Neuronal stem cell (in vitro differentiated cells): ENCODE measurements at regions not wholly inside any gene's neighbourhood (a gene's known extent, or its start where the extent isn't known, plus 50 kb on each side); places are given as distances from the start of the nearest gene placed in this dataset.

ENCODE experiments used
- DNase-seq: peaks from one replicate; pipeline ENCODE4 v3.0.0-alpha.2; 2013; ENCODE audit warnings: low spot score
- H2AFZ ChIP-seq: one replicate; pipeline ENCODE4 v1.6.1; 2013; ENCODE audit warnings: mild to moderate bottlenecking, low read length, inconsistent platforms
- H2AK5ac ChIP-seq: 2 replicates; pipeline ENCODE4 v1.6.1; 2013; ENCODE audit warnings: low read depth, mild to moderate bottlenecking, inconsistent platforms, low read length, moderate library complexity, mixed read lengths
- H2BK120ac ChIP-seq: 2 replicates; pipeline ENCODE4 v1.6.1; 2013; ENCODE audit warnings: low read depth, mild to moderate bottlenecking, inconsistent platforms, low read length, moderate library complexity, mixed read lengths
- H2BK12ac ChIP-seq: one replicate; pipeline ENCODE4 v1.6.1; 2013; ENCODE audit warnings: low read length, inconsistent platforms
- H2BK15ac ChIP-seq: 2 replicates; pipeline ENCODE4 v1.6.1; 2013; ENCODE audit warnings: mild to moderate bottlenecking, low read length, inconsistent platforms, mixed read lengths
- H2BK5ac ChIP-seq: one replicate; pipeline ENCODE4 v1.6.1; 2013; ENCODE audit warnings: inconsistent platforms, mild to moderate bottlenecking, low read length, moderate library complexity
- H3K14ac ChIP-seq: one replicate; pipeline ENCODE4 v1.6.1; 2013; ENCODE audit warnings: low read length, inconsistent platforms
- H3K18ac ChIP-seq: 2 replicates; pipeline ENCODE4 v1.6.1; 2013; ENCODE audit warnings: low read length, inconsistent platforms
- H3K23ac ChIP-seq: 2 replicates; pipeline ENCODE4 v1.6.1; 2013; ENCODE audit warnings: low read depth, mild to moderate bottlenecking, mixed read lengths, low read length, inconsistent platforms; ENCODE audit not compliant: poor library complexity
- H3K27ac ChIP-seq: replicated peaks from 3 replicates; pipeline ENCODE4 v1.5.1; 2013; ENCODE audit warnings: low read length, inconsistent platforms
- H3K27me3 ChIP-seq, 3 experiments: 2 replicates each; pipeline ENCODE4 v1.6.1; 2013; ENCODE audit warnings: low read length in 3 of 3, mild to moderate bottlenecking in 2 of 3, inconsistent platforms in 1 of 3, low read depth in 1 of 3, mixed read lengths in 1 of 3, moderate library complexity in 1 of 3; ENCODE audit not compliant: control insufficient read depth in 3 of 3, insufficient read depth in 3 of 3
- H3K36me3 ChIP-seq, 2 donors: replicated peaks in 1 of 2; 2 replicates each; pipeline ENCODE4 v1.6.1; 2013; ENCODE audit warnings: low read length in 2 of 2; ENCODE audit not compliant: control insufficient read depth in 2 of 2, insufficient read depth in 2 of 2
- H3K4ac ChIP-seq: 2 replicates; pipeline ENCODE4 v1.6.1; 2013; ENCODE audit warnings: inconsistent platforms, mild to moderate bottlenecking, low read length, moderate library complexity
- H3K4me1 ChIP-seq, 2 donors: 1 replicate in 1 of 2; 2 replicates in 1 of 2; pipeline ENCODE4 v1.6.1; 2013; ENCODE audit warnings: low read length in 2 of 2, low read depth in 1 of 2; ENCODE audit not compliant: control insufficient read depth in 2 of 2, insufficient read depth in 1 of 2
- H3K4me2 ChIP-seq: one replicate; pipeline ENCODE4 v1.6.1; 2013; ENCODE audit warnings: mild to moderate bottlenecking, low read length, inconsistent platforms; ENCODE audit not compliant: insufficient read depth, poor library complexity, severe bottlenecking
- H3K4me3 ChIP-seq, 2 donors: 2 replicates each; pipeline ENCODE4 v1.5.1; 2013; ENCODE audit warnings: low read length in 2 of 2, mild to moderate bottlenecking in 2 of 2, inconsistent platforms in 1 of 2, moderate library complexity in 1 of 2
- H3K79me1 ChIP-seq: one replicate; pipeline ENCODE4 v1.6.1; 2013; ENCODE audit warnings: low read depth, mild to moderate bottlenecking, inconsistent platforms, low read length, moderate library complexity
- H3K9ac ChIP-seq: one replicate; pipeline ENCODE4 v1.6.1; 2013; ENCODE audit warnings: mild to moderate bottlenecking, low read depth, low read length, inconsistent platforms; ENCODE audit not compliant: poor library complexity
- H3K9me3 ChIP-seq, 2 donors: replicated peaks in 1 of 2; 2 replicates each; pipeline versions ENCODE3 to v1.6.1; 2013; ENCODE audit warnings: low read length in 2 of 2, mild to moderate bottlenecking in 2 of 2, inconsistent platforms in 1 of 2, low read depth in 1 of 2, mixed read lengths in 1 of 2, moderate library complexity in 1 of 2; ENCODE audit not compliant: control insufficient read depth in 2 of 2, insufficient read depth in 1 of 2
- H4K8ac ChIP-seq: one replicate; pipeline ENCODE4 v1.6.1; 2013; ENCODE audit warnings: low read depth, mild to moderate bottlenecking, inconsistent platforms, low read length, moderate library complexity
- H4K91ac ChIP-seq: one replicate; pipeline ENCODE4 v1.6.1; 2013; ENCODE audit warnings: low read length, low read depth, mild to moderate bottlenecking, inconsistent platforms; ENCODE audit not compliant: poor library complexity
- WGBS, 2 donors: extraction: QIAGEN DNeasy Blood & Tissue Kit; methylation state at CpG; one replicate each; pipeline ENCODE4 v1.1.7; 2013; ENCODE audit warnings: missing lambda C conversion rate in 2 of 2, mixed read lengths in 1 of 2; ENCODE audit not compliant: insufficient read length in 2 of 2, insufficient replicate concordance in 1 of 2; ENCODE audit errors: extremely low coverage in 2 of 2; 5-methylcytosine and 5-hydroxymethylcytosine counted together

DNA sequence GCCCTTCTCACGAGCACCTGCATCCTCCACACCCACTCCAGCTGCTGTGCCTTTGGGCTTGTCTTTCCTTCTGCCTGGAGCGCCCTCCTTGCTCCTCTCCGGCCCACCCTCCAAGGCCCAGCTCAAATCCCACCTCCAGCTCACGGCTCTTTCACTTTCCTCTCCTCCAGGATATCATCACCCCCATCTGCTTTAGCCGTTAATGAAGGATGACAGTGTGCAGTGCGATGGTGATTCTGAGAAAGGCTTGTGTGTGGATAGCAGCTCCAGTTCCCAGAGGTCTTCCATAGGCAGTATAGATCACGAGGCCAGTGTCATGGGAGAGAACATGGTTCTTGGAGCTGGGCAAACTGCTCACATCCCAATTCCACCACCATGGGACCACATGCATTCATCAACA lies 237.4 kb downstream of the TLE3 start:
- Histone ChIP-seq H3K27ac (no peak overlapping the region), H3K27me3 (peaks cover 0 to 15% (median 0%) of the 10 kb centered on the region in 3 experiments), H2BK120ac (no peak overlapping the region), H3K18ac (no peak overlapping the region), H2BK15ac (no peak overlapping the region), H3K4me3 (no peak overlapping the region), H2BK5ac (no peak overlapping the region), H3K4ac (no peak overlapping the region), H2AFZ (no peak overlapping the region), H3K4me2 (no peak overlapping the region), H3K9me3 (no peaks in the 10 kb centered on the region), H3K36me3 (no peaks in the 10 kb centered on the region), H4K8ac (no peak overlapping the region), H4K91ac (no peak overlapping the region), H3K4me1 (peaks cover 0 to 17% of the 10 kb centered on the region in 2 donors), H2BK12ac (no peak overlapping the region), H2AK5ac (no peak overlapping the region), H3K79me1 (no peaks in the 10 kb centered on the region), H3K9ac (no peak overlapping the region), H3K14ac (no peak overlapping the region), H3K23ac (no peak overlapping the region)
- DNase-seq: no peak
- WGBS, 2 donors: no CpG with 5 or more reads among the region's 7 CpGs

DNA sequence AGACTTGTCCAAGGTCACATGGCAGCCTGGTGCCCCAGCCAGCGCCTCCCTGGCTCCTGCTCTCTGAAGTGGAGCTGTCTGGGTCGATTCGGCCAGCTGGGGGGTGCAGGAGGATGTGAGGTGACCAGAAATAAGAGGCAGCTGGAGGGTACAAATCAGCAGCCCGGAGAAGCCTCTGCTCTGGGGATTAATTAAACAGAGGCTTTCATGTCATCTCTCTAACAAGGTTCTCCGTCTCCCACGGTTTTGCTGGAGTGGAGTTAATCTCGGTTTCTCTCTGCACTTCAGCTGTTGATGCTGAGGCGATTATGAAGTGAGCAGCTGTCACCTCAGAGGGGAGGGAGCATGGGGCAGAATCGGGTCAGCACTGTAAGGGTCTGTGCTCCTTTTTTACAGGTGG lies 236.8 kb downstream of the TLE3 start:
- no peaks in the 10 kb centered on the region for H3K9me3 ChIP-seq
- H3K14ac ChIP-seq: no peak overlapping the region
- H2BK5ac ChIP-seq: no peak overlapping the region
- H3K18ac ChIP-seq: no peak overlapping the region
- no peaks in the 10 kb centered on the region for H3K79me1 ChIP-seq
- no peak overlapping the region for H3K4ac ChIP-seq
- no peak overlapping the region for H3K9ac ChIP-seq
- no peak for DNase-seq
- H3K4me1 ChIP-seq: peaks cover 0 to 11% of the 10 kb centered on the region in 2 donors
- no peak overlapping the region for H2BK15ac ChIP-seq
- no peak overlapping the region for H2AFZ ChIP-seq
- no peak overlapping the region for H3K23ac ChIP-seq
- H2AK5ac ChIP-seq: no peak overlapping the region
- H3K4me3 ChIP-seq: no peak overlapping the region
- H2BK12ac ChIP-seq: no peak overlapping the region
- no peak overlapping the region for H4K91ac ChIP-seq
- no peak overlapping the region for H3K27ac ChIP-seq
- H3K4me2 ChIP-seq: no peak overlapping the region
- no peaks in the 10 kb centered on the region for H3K36me3 ChIP-seq
- H3K27me3 ChIP-seq: peaks cover 0 to 12% (median 0%) of the 10 kb centered on the region in 3 experiments
- no peak overlapping the region for H4K8ac ChIP-seq
- no peak overlapping the region for H2BK120ac ChIP-seq
- no CpG with 5 or more reads among the region's 9 CpGs for WGBS, 2 donors

DNA sequence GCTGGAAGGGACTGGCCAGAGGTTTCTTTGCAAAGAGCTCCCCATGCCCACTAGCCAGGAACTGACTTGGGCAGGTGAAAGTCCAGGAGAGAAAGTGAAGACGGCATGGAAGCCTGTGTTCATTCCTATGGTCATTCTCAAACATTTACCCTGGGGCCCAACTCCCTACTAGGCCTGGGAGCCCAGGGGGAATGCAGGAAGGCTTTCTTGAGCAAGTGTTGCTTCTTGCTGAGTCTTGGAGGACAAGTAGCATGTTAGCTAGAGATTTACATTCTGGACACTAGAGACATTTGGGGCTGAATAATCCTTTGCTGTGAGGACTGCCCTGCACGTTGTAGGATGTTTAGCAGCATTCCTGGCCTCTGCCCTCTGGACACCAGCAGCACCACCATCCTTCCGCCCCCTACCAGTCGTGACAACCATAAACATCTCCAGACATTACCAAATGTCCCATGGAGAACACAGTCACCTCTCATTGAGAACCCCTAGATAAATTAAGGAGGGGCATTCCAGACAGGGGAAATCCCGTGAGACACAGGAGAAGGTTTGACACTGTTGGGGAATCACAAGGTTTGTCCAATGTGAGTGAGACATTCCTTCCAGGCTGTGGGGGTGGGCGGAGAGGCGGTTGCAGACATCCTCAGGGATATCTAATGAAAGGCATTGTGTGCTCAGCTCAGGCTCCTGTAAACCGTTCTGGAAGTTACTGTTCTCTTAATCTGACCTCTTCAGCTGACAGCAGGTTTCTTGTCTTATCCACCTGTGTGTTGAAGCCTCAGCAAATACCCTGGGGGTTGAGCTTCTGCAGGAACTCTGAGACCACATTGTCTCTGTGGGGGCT lies 236.2 kb downstream of the TLE3 start:
- Histone ChIP-seq H3K4ac (no peak overlapping the region), H3K23ac (no peak overlapping the region), H3K9me3 (no peaks in the 10 kb centered on the region), H3K4me1 (peaks cover 0 to 9% of the 10 kb centered on the region in 2 donors), H3K27me3 (peaks cover 0 to 7% (median 0%) of the 10 kb centered on the region in 3 experiments), H2BK120ac (no peak overlapping the region), H4K8ac (no peak overlapping the region), H2BK12ac (no peak overlapping the region), H2BK15ac (no peak overlapping the region), H3K27ac (no peak overlapping the region), H2AFZ (no peak overlapping the region), H3K14ac (no peak overlapping the region), H4K91ac (no peak overlapping the region), H3K36me3 (no peaks in the 10 kb centered on the region), H3K79me1 (no peaks in the 10 kb centered on the region), H2AK5ac (no peak overlapping the region), H3K4me2 (no peak overlapping the region), H3K9ac (no peak overlapping the region), H3K18ac (no peak overlapping the region), H3K4me3 (no peak overlapping the region), H2BK5ac (no peak overlapping the region)
- no peak for DNase-seq
- no CpG with 5 or more reads among the region's 8 CpGs for WGBS, 2 donors

DNA sequence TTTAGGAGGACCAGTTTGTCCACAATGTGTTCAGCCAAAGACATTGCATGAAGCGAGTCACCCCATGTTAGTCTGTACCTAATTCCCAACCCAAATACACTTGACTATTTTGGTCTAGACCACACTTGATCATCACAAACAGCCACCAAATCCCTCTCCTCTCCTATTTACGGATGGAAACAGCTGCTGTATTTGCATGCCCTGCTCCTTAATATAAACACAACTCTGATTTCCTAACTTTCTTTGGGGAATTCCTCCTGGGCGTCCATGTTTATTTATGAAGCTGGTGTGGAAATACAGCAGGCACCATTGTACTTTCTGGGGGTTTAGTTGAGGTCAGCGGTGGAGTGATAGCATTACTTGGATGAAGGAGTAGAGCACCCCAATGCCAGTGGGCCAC lies 235.2 kb downstream of the TLE3 start:
- no CpG with 5 or more reads among the region's 4 CpGs for WGBS, 2 donors
- no peak overlapping the region for H2BK15ac ChIP-seq
- peaks cover 0 to 3% (median 0%) of the 10 kb centered on the region in 3 experiments for H3K27me3 ChIP-seq
- H2BK120ac ChIP-seq: no peak overlapping the region
- no peak overlapping the region for H2AK5ac ChIP-seq
- no peaks in the 10 kb centered on the region for H3K9me3 ChIP-seq
- H4K91ac ChIP-seq: no peak overlapping the region
- no peak overlapping the region for H3K4ac ChIP-seq
- no peak overlapping the region for H3K18ac ChIP-seq
- peaks cover 0 to 9% of the 10 kb centered on the region in 2 donors for H3K4me1 ChIP-seq
- H3K36me3 ChIP-seq: no peaks in the 10 kb centered on the region
- DNase-seq: no peak
- H3K79me1 ChIP-seq: no peaks in the 10 kb centered on the region
- H3K23ac ChIP-seq: no peak overlapping the region
- no peak overlapping the region for H2BK5ac ChIP-seq
- H2AFZ ChIP-seq: no peak overlapping the region
- H3K27ac ChIP-seq: no peak overlapping the region
- no peak overlapping the region for H4K8ac ChIP-seq
- H3K4me3 ChIP-seq: no peak overlapping the region
- H3K4me2 ChIP-seq: no peak overlapping the region
- no peak overlapping the region for H3K14ac ChIP-seq
- H2BK12ac ChIP-seq: no peak overlapping the region
- no peak overlapping the region for H3K9ac ChIP-seq
